SU-DHL-6 (cell line): ENCODE measurements at regions not wholly inside any gene's neighbourhood (a gene's known extent, or its start where the extent isn't known, plus 50 kb on each side); places are given as distances from the start of the nearest gene placed in this dataset.
A peak's percentile ranks its signal among the peaks of the same experiment; 100 is the strongest.

Source experiments
- H2AFZ ChIP-seq: fragments of 200-600 bp; sonication (generic); 2 replicates; pipeline ENCODE4 v1.6.1; 2014; ENCODE audit warnings: low read depth, mild to moderate bottlenecking, moderate library complexity, mixed read lengths, antibody characterized with exemption, low read length; ENCODE audit not compliant: severe bottlenecking
- H3F3A ChIP-seq: fragments of 200-600 bp; shearing (Covaris generic); 2 replicates; pipeline ENCODE4 v1.6.0; 2016; ENCODE audit warnings: antibody characterized with exemption, mild to moderate bottlenecking; ENCODE audit not compliant: insufficient read depth
- H3K27ac ChIP-seq: fragments of 200-600 bp; sonication (generic); 2 replicates; pipeline ENCODE4 v1.5.1; 2016; ENCODE audit warnings: low read depth, mild to moderate bottlenecking, low read length, moderate library complexity, mixed read lengths
- H3K27me3 ChIP-seq: fragments of 200-600 bp; sonication (generic), shearing (Covaris generic); 2 replicates; pipeline ENCODE4 v1.6.0; 2014; ENCODE audit warnings: mild to moderate bottlenecking, low read length
- H3K36me3 ChIP-seq: fragments of 200-600 bp; sonication (generic); 2 replicates; pipeline ENCODE4 v1.6.1; 2014; ENCODE audit warnings: mild to moderate bottlenecking, low read length, mixed read lengths
- H3K4me2 ChIP-seq: fragments of 300-600, 200-600 bp; shearing (Covaris generic), sonication (generic); 2 replicates; pipeline ENCODE4 v1.6.0; 2014; ENCODE audit warnings: low read length, low read depth, mild to moderate bottlenecking; ENCODE audit not compliant: poor library complexity, severe bottlenecking
- H3K4me3 ChIP-seq: fragments of 200-600 bp; sonication (generic); 2 replicates; pipeline ENCODE4 v1.5.1; 2014; ENCODE audit warnings: antibody characterized with exemption, low read length, mild to moderate bottlenecking, mixed read lengths; ENCODE audit not compliant: insufficient read depth, poor library complexity, severe bottlenecking
- H3K79me2 ChIP-seq: fragments of 200-600 bp; sonication (generic); 2 replicates; pipeline ENCODE4 v1.6.1; 2014; ENCODE audit warnings: mild to moderate bottlenecking, low read length, moderate library complexity; ENCODE audit not compliant: insufficient read depth
- H3K9ac ChIP-seq: fragments of 200-600 bp; sonication (generic); 2 replicates; pipeline ENCODE4 v1.7.0; 2014; ENCODE audit warnings: mild to moderate bottlenecking, low read length
- H3K9me2 ChIP-seq: fragments of 200-600 bp; sonication (generic); replicated peaks from 2 replicates; pipeline ENCODE4 v1.6.1; 2014; ENCODE audit warnings: low read length; ENCODE audit not compliant: insufficient read depth
- H3K9me3 ChIP-seq: fragments of 200-600 bp; sonication (generic); 2 replicates; pipeline ENCODE4 v1.6.1; 2014; ENCODE audit warnings: low read length, mixed read lengths; ENCODE audit not compliant: insufficient read depth
- H4K20me1 ChIP-seq: fragments of 200-600 bp; sonication (generic); 2 replicates; pipeline ENCODE4 v1.6.1; 2014; ENCODE audit warnings: low read depth, mild to moderate bottlenecking, antibody characterized with exemption, low read length, moderate library complexity, mixed read lengths
- CTCF ChIP-seq: fragments of 200-600 bp; sonication (generic); IDR thresholded peaks from one replicate; pipeline ENCODE4 v1.5.1; 2017; ENCODE audit warnings: antibody characterized with exemption, mild to moderate bottlenecking, low read length, moderate library complexity; ENCODE audit not compliant: insufficient read depth, poor library complexity, severe bottlenecking
- EZH2phosphoT487 ChIP-seq: fragments of 200-600 bp; sonication (generic), shearing (Covaris generic); conservative IDR thresholded peaks from 2 replicates; pipeline ENCODE4 v1.6.1; 2018; ENCODE audit warnings: mild to moderate bottlenecking, antibody characterized with exemption, low read length, moderate library complexity, mixed read lengths

- Histone ChIP-seq H3K9me3 (no peaks in the 10 kb centered on the region), H3K79me2 (no peaks in the 10 kb centered on the region), H3K4me3 (no peak overlapping the region), H3K27me3 (no peaks in the 10 kb centered on the region), H4K20me1 (no peaks in the 10 kb centered on the region), H3K36me3 (no peaks in the 10 kb centered on the region), H3F3A (no peaks in the 10 kb centered on the region), H3K27ac (0 out of 2 replicates have a peak overlapping the region, but pooled peaks have one; percentile 3), H2AFZ (no peak overlapping the region), H3K4me2 (peak overlapping the region; percentile 3), H3K9me2 (no peaks in the 10 kb centered on the region), H3K9ac (no peak overlapping the region)
- no peak for TF ChIP-seq EZH2phosphoT487
- no peak for TF ChIP-seq CTCF
Observed at GRCh38 chr3:106386050-106386449, 517.2 kb upstream of the CBLB start.

- H2AFZ ChIP-seq = no peak overlapping the region
- H3F3A ChIP-seq = no peaks in the 10 kb centered on the region
- no peaks in the 10 kb centered on the region for H3K79me2 ChIP-seq
- no peak overlapping the region for H3K27ac ChIP-seq
- no peak overlapping the region for H3K4me2 ChIP-seq
- TF ChIP-seq CTCF = no peak
- TF ChIP-seq EZH2phosphoT487 = no peak
- no peak overlapping the region for H3K4me3 ChIP-seq
- no peaks in the 10 kb centered on the region for H3K9me3 ChIP-seq
- H4K20me1 ChIP-seq = no peaks in the 10 kb centered on the region
- H3K27me3 ChIP-seq = no peaks in the 10 kb centered on the region
- no peaks in the 10 kb centered on the region for H3K36me3 ChIP-seq
- no peak overlapping the region for H3K9ac ChIP-seq
- no peaks in the 10 kb centered on the region for H3K9me2 ChIP-seq
Observed at GRCh38 chr3:106392915-106393314, 524.1 kb upstream of the CBLB start.

- no peaks in the 10 kb centered on the region for H3K9me3 ChIP-seq
- H3K4me3 ChIP-seq = no peak overlapping the region
- H4K20me1 ChIP-seq = no peaks in the 10 kb centered on the region
- H3F3A ChIP-seq = no peaks in the 10 kb centered on the region
- H2AFZ ChIP-seq = no peak overlapping the region
- no peaks in the 10 kb centered on the region for H3K27me3 ChIP-seq
- H3K27ac ChIP-seq = no peak overlapping the region
- H3K79me2 ChIP-seq = no peaks in the 10 kb centered on the region
- H3K4me2 ChIP-seq = no peak overlapping the region
- H3K9me2 ChIP-seq = no peaks in the 10 kb centered on the region
- TF ChIP-seq EZH2phosphoT487 = no peak
- TF ChIP-seq CTCF = no peak
- H3K9ac ChIP-seq = no peak overlapping the region
- no peaks in the 10 kb centered on the region for H3K36me3 ChIP-seq
Observed at GRCh38 chr3:106397006-106397405, 528.2 kb upstream of the CBLB start.
